ENCODE measurements at regions not wholly inside any gene's neighbourhood (a gene's known extent, or its start where the extent isn't known, plus 50 kb on each side); places are given as distances from the start of the nearest gene placed in this dataset.

DNA sequence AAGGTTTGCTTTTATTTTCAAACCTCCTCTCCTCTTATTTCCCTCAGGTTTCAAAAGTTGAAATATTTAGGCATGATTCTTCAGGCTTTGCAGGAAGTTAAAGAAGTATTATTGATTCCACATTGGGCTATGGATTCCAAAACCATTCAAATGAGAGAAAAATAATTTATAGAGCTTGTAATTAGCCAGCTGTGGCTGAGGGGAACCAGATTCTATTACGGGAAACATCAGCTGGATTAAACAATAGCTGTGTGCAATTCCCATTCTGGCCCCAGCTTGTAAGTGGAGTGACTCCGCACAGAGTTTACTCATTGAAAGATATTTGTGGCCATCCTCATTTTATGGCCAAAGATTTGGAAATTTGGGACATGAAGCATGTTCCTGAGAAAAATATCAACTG, 77.0 kb upstream of the PHYHIPL start:
- DNase-seq = no peak
- Histone ChIP-seq H3K27ac (no peak overlapping the region), H3K9me3 (ENCODE audit: severe bottlenecking) (no peaks in the 10 kb centered on the region), H3K36me3 (no peaks in the 10 kb centered on the region), H3K27me3 (ENCODE audit: insufficient read depth, low read depth, severe bottlenecking) (no peaks in the 10 kb centered on the region), H3K4me3 (ENCODE audit: low read depth, low read length) (no peak overlapping the region)
- TF ChIP-seq CTCF (IDR thresholded peaks at IDR 0.05; ENCODE audit: low read depth, low read length) = no peak

GRCh38 chr10:59102394-59102793, 74.0 kb upstream of the PHYHIPL start:
- H3K36me3 ChIP-seq = no peaks in the 10 kb centered on the region
- no peak for TF ChIP-seq CTCF (IDR thresholded peaks at IDR 0.05; ENCODE audit: low read depth, low read length)
- H3K27me3 ChIP-seq (ENCODE audit: insufficient read depth, low read depth, severe bottlenecking) = no peaks in the 10 kb centered on the region
- H3K4me3 ChIP-seq (ENCODE audit: low read depth, low read length) = no peak overlapping the region
- no peak for DNase-seq
- H3K27ac ChIP-seq = no peak overlapping the region
- H3K9me3 ChIP-seq (ENCODE audit: severe bottlenecking) = no peaks in the 10 kb centered on the region

DNA sequence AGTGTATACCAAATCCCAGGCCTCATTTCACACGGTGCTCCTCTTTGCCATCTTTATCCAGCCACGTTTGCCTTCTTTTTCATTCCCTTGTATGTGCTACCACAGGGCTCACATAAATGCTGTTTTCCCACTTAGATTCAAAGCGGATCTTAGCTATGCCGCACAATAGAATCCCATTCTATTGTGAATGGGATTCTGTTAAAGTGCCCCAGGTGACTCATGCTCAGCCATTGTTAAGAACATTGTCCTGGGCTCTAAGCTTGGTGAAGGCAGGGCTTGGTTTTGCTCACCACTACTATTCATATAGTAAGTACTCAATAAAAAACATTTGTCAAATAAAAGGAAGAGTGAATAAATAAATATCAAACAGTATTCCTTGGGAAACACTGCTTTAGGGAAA, 72.3 kb upstream of the PHYHIPL start:
- Histone ChIP-seq H3K36me3 (no peaks in the 10 kb centered on the region), H3K4me3 (ENCODE audit: low read depth, low read length) (no peak overlapping the region), H3K9me3 (ENCODE audit: severe bottlenecking) (no peaks in the 10 kb centered on the region), H3K27me3 (ENCODE audit: insufficient read depth, low read depth, severe bottlenecking) (no peaks in the 10 kb centered on the region), H3K27ac (no peak overlapping the region)
- TF ChIP-seq CTCF (IDR thresholded peaks at IDR 0.05; ENCODE audit: low read depth, low read length) = no peak
- DNase-seq = no peak

- Histone ChIP-seq H3K27me3 (ENCODE audit: insufficient read depth, low read depth, severe bottlenecking) (no peaks in the 10 kb centered on the region), H3K4me3 (ENCODE audit: low read depth, low read length) (no peak overlapping the region), H3K9me3 (ENCODE audit: severe bottlenecking) (no peaks in the 10 kb centered on the region), H3K27ac (no peak overlapping the region), H3K36me3 (no peaks in the 10 kb centered on the region)
- no peak for TF ChIP-seq CTCF (IDR thresholded peaks at IDR 0.05; ENCODE audit: low read depth, low read length)
- DNase-seq = no peak
These were observed 70.0 kb upstream of the PHYHIPL start for GRCh38 chr10:59106441-59106840.

DNA sequence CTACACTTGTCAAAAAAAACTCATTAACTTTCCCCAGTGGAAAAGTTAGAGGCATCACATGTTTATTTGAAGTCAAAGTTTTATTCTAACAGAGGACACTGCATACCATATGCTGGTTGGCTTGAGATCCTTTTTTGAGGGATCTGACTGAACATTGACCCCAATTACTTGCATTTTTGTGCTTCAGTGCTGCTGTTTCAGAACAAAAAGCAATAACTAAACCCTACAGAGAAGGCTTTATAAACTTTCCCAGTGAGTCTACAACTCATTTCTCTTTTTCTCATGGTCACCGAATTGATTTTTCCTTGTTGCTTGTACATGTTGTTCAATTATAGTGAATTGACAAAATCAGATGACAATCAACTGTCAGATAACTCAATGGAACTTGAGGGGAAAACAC, 69.3 kb upstream of the PHYHIPL start:
- H3K36me3 ChIP-seq = no peaks in the 10 kb centered on the region
- no peaks in the 10 kb centered on the region for H3K9me3 ChIP-seq (ENCODE audit: severe bottlenecking)
- H3K27ac ChIP-seq = no peak overlapping the region
- H3K27me3 ChIP-seq (ENCODE audit: insufficient read depth, low read depth, severe bottlenecking) = no peaks in the 10 kb centered on the region
- no peak for TF ChIP-seq CTCF (IDR thresholded peaks at IDR 0.05; ENCODE audit: low read depth, low read length)
- H3K4me3 ChIP-seq (ENCODE audit: low read depth, low read length) = no peak overlapping the region
- DNase-seq = no peak

GRCh38 chr10:59108296-59108870, 68.1 kb upstream of the PHYHIPL start:
- H3K4me3 ChIP-seq (ENCODE audit: low read depth, low read length) = no peak overlapping the region
- no peaks in the 10 kb centered on the region for H3K36me3 ChIP-seq
- TF ChIP-seq CTCF (IDR thresholded peaks at IDR 0.05; ENCODE audit: low read depth, low read length) = no peak
- no peaks in the 10 kb centered on the region for H3K27me3 ChIP-seq (ENCODE audit: insufficient read depth, low read depth, severe bottlenecking)
- H3K27ac ChIP-seq = no peak overlapping the region
- DNase-seq = no peak
- H3K9me3 ChIP-seq (ENCODE audit: severe bottlenecking) = no peaks in the 10 kb centered on the region
